Fibroblast of skin of back (primary cell): ENCODE measurements at regions not wholly inside any gene's neighbourhood (a gene's known extent, or its start where the extent isn't known, plus 50 kb on each side); places are given as distances from the start of the nearest gene placed in this dataset.

ENCODE experiments used
- DNase-seq: peaks from one replicate; pipeline ENCODE4 v3.0.0-alpha.2; 2013

GRCh38 chr6:165745492-165745891 lies 82.5 kb upstream of the PDE10A start:
- no peak for DNase-seq

- DNase-seq = peak; percentile 39
Measured at GRCh38 chr6:165744555-165745228, 81.7 kb upstream of the PDE10A start.

- no peak for DNase-seq
Measured at GRCh38 chr6:165743366-165743898, 80.4 kb upstream of the PDE10A start.

- no peak for DNase-seq
Measured at GRCh38 chr6:165742047-165742446, 79.0 kb upstream of the PDE10A start.

GRCh38 chr6:165737396-165737795 lies 74.4 kb upstream of the PDE10A start:
- DNase-seq = no peak

DNA sequence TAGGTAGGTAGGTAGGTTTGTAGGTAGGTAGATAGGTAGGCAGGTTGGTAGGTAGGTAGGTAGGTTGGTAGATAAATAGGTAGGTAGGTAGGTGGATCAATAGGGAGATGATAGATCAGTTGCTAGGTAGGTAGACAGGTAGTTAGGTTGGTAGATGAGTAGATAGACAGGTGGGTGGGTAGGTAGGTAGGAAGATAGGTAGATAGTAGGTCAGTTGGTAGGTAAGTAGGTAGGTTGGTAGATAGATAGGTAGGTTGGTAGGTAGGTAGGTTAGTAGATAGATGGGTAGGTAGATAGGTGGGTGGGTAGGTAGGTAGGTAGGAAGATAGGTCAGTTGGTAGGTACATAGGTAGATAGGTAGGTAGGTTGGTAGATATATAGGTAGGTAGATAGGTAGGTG lies 72.0 kb upstream of the PDE10A start:
- no peak for DNase-seq

- DNase-seq = no peak
Measured at GRCh38 chr6:165733489-165733791, 70.4 kb upstream of the PDE10A start.

DNA sequence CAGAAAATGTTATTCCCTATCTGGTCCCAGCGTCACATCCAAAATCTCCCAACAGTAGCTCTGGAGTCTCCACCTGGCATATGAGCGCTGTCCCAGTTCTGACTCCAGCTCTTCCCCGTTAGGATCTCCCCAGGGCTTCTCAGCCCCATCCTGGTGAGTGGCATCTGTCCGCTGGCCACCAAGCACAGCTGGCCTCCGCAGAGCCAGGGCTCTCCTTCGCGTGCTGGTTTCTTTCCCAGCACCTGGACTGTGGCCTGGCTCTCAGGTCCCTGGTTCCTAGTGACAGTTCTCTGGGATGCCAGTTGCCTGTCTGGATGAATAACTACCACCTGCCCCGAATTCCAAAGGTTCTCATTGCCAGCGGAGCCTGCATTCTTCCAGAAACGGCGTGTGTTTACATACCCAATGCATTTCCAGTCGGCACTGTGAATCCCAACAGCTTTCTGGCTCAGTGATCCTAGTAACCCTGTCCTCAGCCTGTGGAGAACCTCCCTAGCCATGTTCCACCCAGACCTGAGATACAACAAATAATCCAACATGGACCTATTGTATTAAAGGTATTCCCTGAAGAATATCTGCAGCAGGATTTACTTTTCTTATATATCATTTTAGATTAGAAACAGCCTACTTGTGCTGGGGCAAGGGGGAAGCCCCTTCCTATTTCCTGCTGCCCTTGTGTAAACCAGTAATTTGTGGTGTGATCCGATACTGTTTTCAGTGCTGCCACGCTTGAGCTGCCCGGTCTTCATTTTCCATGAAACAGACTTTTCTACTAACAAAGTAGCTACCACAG lies 69.9 kb upstream of the PDE10A start:
- no peak for DNase-seq

DNA sequence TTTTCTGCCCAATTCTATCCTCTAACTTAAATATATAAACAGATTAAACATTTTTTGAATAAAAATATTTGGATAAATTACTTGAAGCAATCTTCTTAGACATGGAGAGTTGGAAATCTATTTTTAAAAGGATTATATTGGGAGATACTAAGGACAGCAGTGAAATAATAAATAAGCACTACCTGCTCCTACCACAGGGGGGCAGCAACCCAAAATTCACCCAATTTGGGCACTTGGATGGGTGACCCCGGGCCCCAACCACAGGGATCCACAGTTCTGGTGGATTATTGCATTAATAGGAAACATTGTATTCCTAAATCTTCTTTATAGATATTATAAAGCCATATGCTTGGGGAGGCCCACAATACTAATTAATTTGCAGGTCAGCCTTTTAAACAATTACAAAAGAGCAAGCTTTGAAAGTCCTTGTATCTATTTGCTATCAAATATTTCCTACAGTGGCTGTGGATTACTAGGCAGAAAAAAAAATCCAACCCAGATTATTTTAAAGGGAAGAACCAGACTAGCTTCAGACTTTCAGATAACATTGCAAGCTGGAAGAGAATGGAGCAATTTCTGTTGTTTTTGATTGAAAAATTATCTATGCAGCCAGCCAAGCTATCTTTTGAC lies 66.4 kb upstream of the PDE10A start:
- DNase-seq = peak; percentile 16

GRCh38 chr6:165728216-165728615 lies 65.2 kb upstream of the PDE10A start:
- no peak for DNase-seq

GRCh38 chr6:165726965-165727381 lies 63.9 kb upstream of the PDE10A start:
- no peak for DNase-seq

DNA sequence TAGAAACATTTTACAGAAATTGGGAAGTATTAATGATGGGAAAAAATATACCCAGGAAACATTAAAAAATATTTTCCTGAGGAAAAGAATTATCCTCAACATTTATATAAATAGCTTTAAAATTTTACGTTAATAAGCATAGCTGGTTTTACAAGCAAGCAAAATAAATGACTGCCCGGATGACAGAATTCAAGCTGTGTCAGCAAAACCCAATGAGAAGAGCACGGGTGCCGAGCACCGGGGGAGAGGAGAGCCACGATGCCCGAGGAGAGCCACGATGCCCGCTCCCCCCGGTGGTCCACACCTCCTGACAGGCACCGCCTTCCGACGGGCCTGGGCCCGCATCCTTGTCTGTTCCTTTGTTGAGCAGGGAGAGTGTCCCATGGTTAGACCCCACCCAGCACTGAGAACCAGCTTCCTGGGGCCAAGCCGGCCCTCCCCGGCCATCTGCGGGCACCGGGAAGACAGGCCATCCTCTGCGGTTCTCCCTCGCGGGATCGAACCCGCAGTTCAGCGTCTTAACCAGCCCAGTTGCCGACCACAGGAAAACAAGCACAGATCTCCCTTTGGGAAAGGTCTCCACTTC lies 63.3 kb upstream of the PDE10A start:
- no peak for DNase-seq

GRCh38 chr6:165725201-165725600 lies 62.2 kb upstream of the PDE10A start:
- no peak for DNase-seq

DNA sequence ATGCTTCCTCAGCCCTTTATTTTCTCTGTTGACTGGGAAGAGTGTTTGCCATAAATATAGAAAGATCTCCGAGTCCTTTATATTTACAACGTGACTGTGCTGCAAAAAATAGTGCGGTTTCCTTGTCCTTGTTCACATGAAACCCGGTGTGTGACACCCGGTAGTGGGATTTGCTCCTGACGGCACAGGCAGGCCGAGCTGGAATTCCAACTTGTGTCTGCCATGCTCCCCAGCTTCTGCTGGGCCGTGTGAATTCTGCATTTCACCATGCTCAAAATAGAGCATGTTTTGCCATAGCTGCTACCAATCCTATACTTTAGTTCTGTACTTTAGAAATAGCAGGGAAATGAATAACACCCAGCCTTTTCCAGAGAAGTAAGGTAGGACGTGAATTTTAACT lies 60.3 kb upstream of the PDE10A start:
- DNase-seq = no peak

DNA sequence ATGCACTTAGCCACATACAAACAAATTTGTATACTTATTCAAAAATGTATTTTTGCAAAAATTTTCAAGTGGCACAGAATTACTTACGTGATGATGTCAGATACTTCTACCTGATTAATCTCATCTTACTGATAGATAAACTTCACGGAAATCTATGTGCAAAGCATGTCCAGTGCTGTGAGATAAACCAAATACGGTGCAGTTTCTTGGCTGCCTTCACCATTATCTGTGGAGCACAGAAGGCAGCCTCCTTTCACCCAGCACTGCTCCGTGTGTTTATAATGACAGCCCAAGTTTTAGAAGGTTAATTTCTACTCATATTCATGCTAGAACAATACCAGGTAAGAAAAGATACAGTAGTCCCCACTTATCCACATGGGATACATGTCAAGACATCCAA lies 59.0 kb upstream of the PDE10A start:
- no peak for DNase-seq

- DNase-seq = peak; percentile 13
Measured at GRCh38 chr6:165721356-165721755, 58.3 kb upstream of the PDE10A start.

DNA sequence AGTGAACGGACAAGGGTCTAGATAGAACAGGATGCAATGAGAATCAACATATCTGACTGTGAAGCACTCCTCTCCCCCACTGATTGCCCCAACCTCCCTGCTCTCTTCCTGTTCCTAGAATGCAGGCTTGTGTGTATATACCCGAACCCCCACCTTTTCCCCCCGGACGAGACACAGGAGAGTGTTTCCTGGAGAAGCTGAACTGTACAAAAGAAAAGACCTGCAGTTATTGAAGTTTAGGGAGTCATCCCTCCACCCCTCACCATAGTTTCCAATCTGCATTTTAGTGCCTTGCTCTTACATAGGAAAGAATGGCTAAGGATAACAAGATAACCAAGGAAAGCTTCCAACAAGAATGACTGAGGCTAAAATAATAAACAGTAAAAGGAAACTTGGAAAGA lies 55.5 kb upstream of the PDE10A start:
- DNase-seq = peak; percentile 50

- peak; percentile 69 for DNase-seq
Measured at GRCh38 chr6:165717732-165718465, 54.9 kb upstream of the PDE10A start.

- peak; percentile 22 for DNase-seq
Measured at GRCh38 chr6:165716886-165717285, 53.8 kb upstream of the PDE10A start.

- no peak for DNase-seq
Measured at GRCh38 chr6:165715428-165715827, 52.4 kb upstream of the PDE10A start.

DNA sequence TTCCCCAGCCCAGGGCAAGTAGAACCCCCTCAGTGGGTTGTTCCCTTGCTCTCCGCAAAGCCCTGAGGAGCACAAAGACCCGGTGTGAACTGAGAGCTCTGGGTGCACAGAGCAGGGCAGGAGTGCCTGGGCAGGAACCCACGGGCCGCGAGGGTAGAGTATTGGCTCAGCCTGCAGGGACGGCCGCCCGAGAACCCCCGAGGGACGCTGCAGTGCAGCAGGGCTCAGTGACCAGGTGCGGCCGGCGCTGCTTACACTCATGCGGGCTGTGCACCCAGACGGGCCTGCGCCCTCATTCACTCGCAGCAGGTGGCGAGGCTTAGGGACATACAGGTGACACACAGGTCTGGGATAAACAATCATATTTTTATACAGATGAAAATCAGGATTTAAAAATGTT lies 51.9 kb upstream of the PDE10A start:
- no peak for DNase-seq

DNA sequence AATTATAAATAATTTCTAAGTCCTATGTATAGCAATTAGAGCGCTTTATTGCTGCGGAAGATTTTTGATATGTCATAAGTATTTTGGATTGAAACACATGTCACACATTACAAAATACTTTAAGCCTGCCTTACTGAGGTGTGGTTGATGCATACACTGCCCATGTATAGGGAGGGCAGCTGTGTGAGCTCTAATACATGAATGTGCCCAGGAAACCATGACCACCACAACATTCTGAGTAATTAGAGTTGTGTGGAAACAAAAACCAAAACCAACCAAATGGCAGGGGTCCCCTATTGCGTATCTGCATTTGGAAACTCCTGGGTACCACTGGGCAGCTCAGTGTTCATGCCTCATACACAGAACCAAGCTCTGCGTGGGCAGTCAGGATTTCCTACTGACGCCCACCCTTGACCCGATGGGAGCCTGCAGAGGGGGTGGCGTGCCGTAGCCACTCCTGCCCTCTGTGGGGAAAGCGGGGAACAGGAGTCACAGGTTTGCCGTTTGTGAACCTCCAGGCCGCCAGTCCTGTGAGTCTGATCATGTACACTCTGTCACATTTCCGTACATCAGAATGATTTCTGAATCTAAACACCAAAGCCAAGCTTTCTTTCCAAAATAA lies 50.9 kb upstream of the PDE10A start:
- no peak for DNase-seq
